Osteocyte (in vitro differentiated cells): ENCODE measurements at regions not wholly inside any gene's neighbourhood (a gene's known extent, or its start where the extent isn't known, plus 50 kb on each side); places are given as distances from the start of the nearest gene placed in this dataset.

ENCODE experiments used
- DNase-seq: peaks from one replicate; pipeline ENCODE4 v3.0.0; 2021; ENCODE audit warnings: mixed read lengths; ENCODE audit not compliant: unreplicated experiment; ENCODE audit errors: extremely low spot score
- H3K27ac Mint-ChIP-seq: one replicate; pipeline ENCODE4 v1.8.0; 2021; ENCODE audit warnings: mild to moderate bottlenecking, mixed read lengths; ENCODE audit not compliant: unreplicated experiment
- H3K27me3 Mint-ChIP-seq: one replicate; pipeline ENCODE4 v1.8.0; 2021; ENCODE audit warnings: mixed read lengths; ENCODE audit not compliant: unreplicated experiment
- H3K36me3 Mint-ChIP-seq: one replicate; pipeline ENCODE4 v1.8.0; 2021; ENCODE audit warnings: mixed read lengths; ENCODE audit not compliant: unreplicated experiment
- H3K4me1 Mint-ChIP-seq: one replicate; pipeline ENCODE4 v1.8.0; 2021; ENCODE audit warnings: mixed read lengths; ENCODE audit not compliant: unreplicated experiment
- H3K4me3 Mint-ChIP-seq: one replicate; pipeline ENCODE4 v1.8.0; 2021; ENCODE audit warnings: mild to moderate bottlenecking, moderate library complexity, mixed read lengths; ENCODE audit not compliant: unreplicated experiment
- H3K9me3 Mint-ChIP-seq: one replicate; pipeline ENCODE4 v1.8.0; 2021; ENCODE audit warnings: mixed read lengths; ENCODE audit not compliant: unreplicated experiment
- CTCF ChIP-seq: fragments of 200-600 bp; sonication (generic); IDR thresholded peaks from 2 replicates; pipeline ENCODE4 v1.5.0; 2021; ENCODE audit warnings: antibody characterized with exemption, mild to moderate bottlenecking, moderate library complexity

- Mint-ChIP-seq H3K36me3 (no peaks in the 10 kb centered on the region), H3K9me3 (no peaks in the 10 kb centered on the region), H3K27me3 (peaks cover 15% of the 10 kb centered on the region), H3K4me3 (no peak overlapping the region), H3K27ac (no peak overlapping the region), H3K4me1 (no peaks in the 10 kb centered on the region)
- DNase-seq = peak; percentile 48
- no peak for TF ChIP-seq CTCF
Observed at GRCh38 chr6:110033101-110033500, 55.0 kb downstream of the GPR6 start.

GRCh38 chr6:110033749-110034666 is 55.9 kb downstream of the GPR6 start:
- no peak for TF ChIP-seq CTCF
- Mint-ChIP-seq H3K27ac (no peak overlapping the region), H3K27me3 (peaks cover 15% of the 10 kb centered on the region), H3K9me3 (no peaks in the 10 kb centered on the region), H3K4me3 (no peak overlapping the region), H3K36me3 (no peaks in the 10 kb centered on the region), H3K4me1 (no peaks in the 10 kb centered on the region)
- peak; percentile 71 for DNase-seq

GRCh38 chr6:110034667-110035036 is 56.5 kb downstream of the GPR6 start:
- Mint-ChIP-seq H3K4me3 (no peak overlapping the region), H3K36me3 (no peaks in the 10 kb centered on the region), H3K9me3 (no peaks in the 10 kb centered on the region), H3K27me3 (peaks cover 15% of the 10 kb centered on the region), H3K4me1 (peaks cover 3% of the 10 kb centered on the region), H3K27ac (no peak overlapping the region)
- no peak for TF ChIP-seq CTCF
- DNase-seq = peak; percentile 36

GRCh38 chr6:110035321-110035720 is 57.2 kb downstream of the GPR6 start:
- peak; percentile 53 for DNase-seq
- no peak for TF ChIP-seq CTCF
- H3K9me3 Mint-ChIP-seq = no peaks in the 10 kb centered on the region
- no peak overlapping the region for H3K27ac Mint-ChIP-seq
- no peak overlapping the region for H3K4me3 Mint-ChIP-seq
- peaks cover 5% of the 10 kb centered on the region for H3K4me1 Mint-ChIP-seq
- H3K36me3 Mint-ChIP-seq = no peaks in the 10 kb centered on the region
- H3K27me3 Mint-ChIP-seq = peaks cover 15% of the 10 kb centered on the region

GRCh38 chr6:110036408-110037302 is 58.5 kb downstream of the GPR6 start:
- H3K27me3 Mint-ChIP-seq = peaks cover 22% of the 10 kb centered on the region
- H3K9me3 Mint-ChIP-seq = no peaks in the 10 kb centered on the region
- peak; percentile 42 for DNase-seq
- TF ChIP-seq CTCF = no peak
- no peak overlapping the region for H3K4me3 Mint-ChIP-seq
- H3K36me3 Mint-ChIP-seq = no peaks in the 10 kb centered on the region
- no peak overlapping the region for H3K27ac Mint-ChIP-seq
- H3K4me1 Mint-ChIP-seq = peaks cover 5% of the 10 kb centered on the region
